HG03520 (cell line): ENCODE measurements at regions not wholly inside any gene's neighbourhood (a gene's known extent, or its start where the extent isn't known, plus 50 kb on each side); places are given as distances from the start of the nearest gene placed in this dataset.

Source experiments
- ATAC-seq: cut with Tn5 transposase; IDR thresholded peaks from one replicate; pipeline ENCODE4 v1.9.1; 2021; ENCODE audit warnings: mild to moderate bottlenecking, moderate library complexity; ENCODE audit not compliant: unreplicated experiment

GRCh38 chr3:88209356-88209755, 59.6 kb downstream of the C3orf38 start:
- ATAC-seq = no peak

GRCh38 chr3:88211096-88211890, 61.5 kb downstream of the C3orf38 start:
- no peak for ATAC-seq

GRCh38 chr3:88219138-88219792, 69.5 kb downstream of the C3orf38 start:
- peak; percentile 77 for ATAC-seq

GRCh38 chr3:88220126-88220525, 70.4 kb downstream of the C3orf38 start:
- no peak for ATAC-seq

GRCh38 chr3:88221726-88222125, 72.0 kb downstream of the C3orf38 start:
- ATAC-seq = no peak

GRCh38 chr3:88222343-88222742, 72.6 kb downstream of the C3orf38 start:
- no peak for ATAC-seq

- ATAC-seq = no peak
Measured at GRCh38 chr3:88225326-88226008, 75.7 kb downstream of the C3orf38 start.

- no peak for ATAC-seq
Measured at GRCh38 chr3:88226910-88227309, 77.2 kb downstream of the C3orf38 start.

- no peak for ATAC-seq
Measured at GRCh38 chr3:88230638-88231037, 80.9 kb downstream of the C3orf38 start.

- no peak for ATAC-seq
Measured at GRCh38 chr3:88231207-88231606, 81.4 kb downstream of the C3orf38 start.

- ATAC-seq = no peak
Measured at GRCh38 chr3:88231632-88232031, 81.9 kb downstream of the C3orf38 start.

GRCh38 chr3:88235102-88235501, 85.3 kb downstream of the C3orf38 start:
- no peak for ATAC-seq

GRCh38 chr3:88239870-88240269, 90.1 kb downstream of the C3orf38 start:
- ATAC-seq = no peak

GRCh38 chr3:88248658-88249057, 98.9 kb downstream of the C3orf38 start:
- no peak for ATAC-seq

- no peak for ATAC-seq
Measured at GRCh38 chr3:88259045-88259444, 109.3 kb downstream of the C3orf38 start.

- ATAC-seq = no peak
Measured at GRCh38 chr3:88262527-88262926, 112.8 kb downstream of the C3orf38 start.

GRCh38 chr3:88263417-88264100, 113.8 kb downstream of the C3orf38 start:
- ATAC-seq = no peak

GRCh38 chr3:88267441-88267840, 117.7 kb downstream of the C3orf38 start:
- no peak for ATAC-seq

GRCh38 chr3:88267847-88268246, 118.1 kb downstream of the C3orf38 start:
- ATAC-seq = no peak

- ATAC-seq = no peak
Measured at GRCh38 chr3:88280326-88280725, 130.6 kb downstream of the C3orf38 start.

- ATAC-seq = no peak
Measured at GRCh38 chr3:88282528-88283241, 132.9 kb downstream of the C3orf38 start.
